IgD-negative memory B cell (primary cell): ENCODE measurements at regions not wholly inside any gene's neighbourhood (a gene's known extent, or its start where the extent isn't known, plus 50 kb on each side); places are given as distances from the start of the nearest gene placed in this dataset.

Experiments used
- H3K27ac Mint-ChIP-seq, 3 donors: one replicate each; pipeline ENCODE4 v1.8.0; 2020 to 2022; ENCODE audit warnings: mild to moderate bottlenecking in 3 of 3, mixed read lengths in 3 of 3, moderate library complexity in 1 of 3
- H3K27me3 Mint-ChIP-seq: one replicate; pipeline ENCODE4 v1.8.0; 2021; ENCODE audit warnings: mixed read lengths
- H3K36me3 Mint-ChIP-seq: one replicate; pipeline ENCODE4 v1.8.0; 2020; ENCODE audit warnings: mild to moderate bottlenecking, mixed read lengths
- H3K4me1 Mint-ChIP-seq, 3 donors: one replicate each; pipeline ENCODE4 v1.8.0; 2020 to 2022; ENCODE audit warnings: mixed read lengths in 3 of 3, mild to moderate bottlenecking in 1 of 3
- H3K4me3 Mint-ChIP-seq, 4 donors: one replicate each; pipeline ENCODE4 v1.8.0; 2020 to 2022; ENCODE audit warnings: mild to moderate bottlenecking in 4 of 4, mixed read lengths in 4 of 4, moderate library complexity in 3 of 4
- H3K9me3 Mint-ChIP-seq, 3 donors: one replicate each; pipeline ENCODE4 v1.8.0; 2020 to 2021; ENCODE audit warnings: mixed read lengths in 3 of 3, mild to moderate bottlenecking in 1 of 3

- peaks cover 1% of the 10 kb centered on the region for H3K36me3 Mint-ChIP-seq
- no peak overlapping the region for H3K4me3 Mint-ChIP-seq
- no peak overlapping the region for H3K27ac Mint-ChIP-seq
- no peaks in the 10 kb centered on the region for H3K4me1 Mint-ChIP-seq
- H3K27me3 Mint-ChIP-seq, result no peaks in the 10 kb centered on the region
- H3K9me3 Mint-ChIP-seq, result peaks cover 0 to 27% (median 0%) of the 10 kb centered on the region in 3 donors
Measured at GRCh38 chr11:108994887-108995286, 330.0 kb downstream of the DDX10 start.

DNA sequence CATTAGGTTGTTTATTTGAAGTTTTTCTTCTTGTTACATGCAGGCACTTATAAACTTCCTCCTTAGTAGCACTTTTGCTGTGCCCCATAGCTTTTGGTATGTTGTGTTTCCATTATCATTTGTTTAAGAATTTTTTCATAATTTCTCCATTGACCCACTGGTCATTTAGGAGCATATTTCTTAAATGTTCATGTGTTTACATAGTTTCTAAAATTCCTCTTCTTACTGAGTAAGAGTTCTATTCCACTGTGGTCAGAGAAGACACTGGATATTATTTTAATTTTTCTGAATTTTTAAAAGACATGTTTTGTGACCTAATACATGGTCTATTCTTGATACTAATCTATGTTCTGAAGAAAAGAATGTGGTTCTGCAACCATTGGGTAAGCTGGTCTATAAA lies 333.0 kb downstream of the DDX10 start:
- Mint-ChIP-seq H3K27ac (no peak overlapping the region), H3K9me3 (peaks cover 0 to 23% (median 0%) of the 10 kb centered on the region in 3 donors), H3K4me3 (no peak overlapping the region), H3K36me3 (peaks cover 1% of the 10 kb centered on the region), H3K27me3 (no peaks in the 10 kb centered on the region), H3K4me1 (no peaks in the 10 kb centered on the region)

DNA sequence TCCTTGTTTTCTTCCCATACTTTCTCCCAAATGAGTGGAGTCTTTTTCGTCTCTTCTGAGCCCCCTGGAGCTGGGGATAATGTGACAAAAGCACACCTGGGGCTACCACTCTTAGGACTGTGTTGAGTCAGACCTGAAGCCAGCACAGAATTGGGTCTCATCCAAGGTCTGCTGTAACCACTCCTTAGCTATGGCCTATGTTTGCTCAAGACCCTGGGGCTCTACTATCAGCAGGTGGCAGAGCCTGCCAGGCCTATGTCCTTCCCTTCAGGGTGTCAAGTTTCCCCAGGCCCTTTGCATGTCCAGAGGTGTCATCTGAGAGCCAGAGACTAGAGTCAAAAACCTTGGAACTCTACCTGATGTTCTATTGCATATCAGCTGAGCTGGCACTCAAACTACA lies 335.7 kb downstream of the DDX10 start:
- Mint-ChIP-seq H3K27me3 (peaks cover 3% of the 10 kb centered on the region), H3K27ac (no peak overlapping the region), H3K4me3 (no peak overlapping the region), H3K9me3 (peaks cover 0 to 23% (median 3%) of the 10 kb centered on the region in 3 donors), H3K4me1 (no peaks in the 10 kb centered on the region), H3K36me3 (peaks cover 1% of the 10 kb centered on the region)

DNA sequence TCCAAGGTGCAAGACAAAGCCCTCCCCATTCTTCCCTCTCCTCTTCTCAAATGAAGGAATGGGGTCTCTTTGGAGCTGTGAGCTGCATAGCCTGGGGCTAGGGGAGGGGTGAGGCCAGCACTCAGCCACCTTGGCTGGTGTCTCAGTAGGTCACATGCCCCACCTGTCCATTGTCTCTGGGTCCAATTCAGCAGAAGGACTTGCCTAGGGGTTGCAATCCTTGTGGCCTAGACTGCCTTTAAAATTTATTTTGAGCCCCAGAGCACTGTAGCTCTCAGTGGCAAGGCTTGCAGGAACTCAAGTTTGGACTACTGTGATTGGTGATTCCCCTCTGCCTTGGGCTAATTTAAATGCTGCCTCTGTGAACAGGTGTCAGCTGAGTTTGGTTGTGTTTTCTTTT lies 336.7 kb downstream of the DDX10 start:
- Mint-ChIP-seq H3K27me3 (peaks cover 5% of the 10 kb centered on the region), H3K4me1 (no peaks in the 10 kb centered on the region), H3K4me3 (no peak overlapping the region), H3K36me3 (peaks cover 1% of the 10 kb centered on the region), H3K27ac (no peak overlapping the region), H3K9me3 (peaks cover 0 to 22% (median 5%) of the 10 kb centered on the region in 3 donors)

- H3K36me3 Mint-ChIP-seq, result no peaks in the 10 kb centered on the region
- no peaks in the 10 kb centered on the region for H3K4me1 Mint-ChIP-seq
- no peak overlapping the region for H3K27ac Mint-ChIP-seq
- peaks cover 4% of the 10 kb centered on the region for H3K27me3 Mint-ChIP-seq
- no peak overlapping the region for H3K4me3 Mint-ChIP-seq
- H3K9me3 Mint-ChIP-seq, result no peaks in the 10 kb centered on the region
Measured at GRCh38 chr11:109012991-109013390, 348.1 kb downstream of the DDX10 start.

GRCh38 chr11:109015283-109015682 lies 350.4 kb downstream of the DDX10 start:
- Mint-ChIP-seq H3K4me3 (no peak overlapping the region), H3K36me3 (no peaks in the 10 kb centered on the region), H3K27me3 (no peaks in the 10 kb centered on the region), H3K9me3 (no peaks in the 10 kb centered on the region), H3K4me1 (no peaks in the 10 kb centered on the region), H3K27ac (no peak overlapping the region)

- Mint-ChIP-seq H3K27me3 (no peaks in the 10 kb centered on the region), H3K27ac (no peak overlapping the region), H3K9me3 (peaks cover 0 to 3% (median 0%) of the 10 kb centered on the region in 3 donors), H3K4me1 (no peaks in the 10 kb centered on the region), H3K4me3 (no peak overlapping the region), H3K36me3 (no peaks in the 10 kb centered on the region)
Measured at GRCh38 chr11:109016724-109017123, 351.9 kb downstream of the DDX10 start.

- H3K36me3 Mint-ChIP-seq, result no peaks in the 10 kb centered on the region
- H3K9me3 Mint-ChIP-seq, result peaks cover 0 to 3% (median 0%) of the 10 kb centered on the region in 3 donors
- no peak overlapping the region for H3K4me3 Mint-ChIP-seq
- no peaks in the 10 kb centered on the region for H3K4me1 Mint-ChIP-seq
- no peak overlapping the region for H3K27ac Mint-ChIP-seq
- no peaks in the 10 kb centered on the region for H3K27me3 Mint-ChIP-seq
Measured at GRCh38 chr11:109017489-109017888, 352.6 kb downstream of the DDX10 start.

- peaks cover 0 to 5% (median 0%) of the 10 kb centered on the region in 3 donors for H3K9me3 Mint-ChIP-seq
- H3K4me3 Mint-ChIP-seq, result no peak overlapping the region
- H3K27ac Mint-ChIP-seq, result no peak overlapping the region
- H3K4me1 Mint-ChIP-seq, result no peaks in the 10 kb centered on the region
- H3K27me3 Mint-ChIP-seq, result no peaks in the 10 kb centered on the region
- H3K36me3 Mint-ChIP-seq, result no peaks in the 10 kb centered on the region
Measured at GRCh38 chr11:109018639-109019038, 353.8 kb downstream of the DDX10 start.

GRCh38 chr11:109019342-109019936 lies 354.6 kb downstream of the DDX10 start:
- no peaks in the 10 kb centered on the region for H3K4me1 Mint-ChIP-seq
- H3K27ac Mint-ChIP-seq, result no peak overlapping the region
- no peaks in the 10 kb centered on the region for H3K36me3 Mint-ChIP-seq
- H3K27me3 Mint-ChIP-seq, result peaks cover 1% of the 10 kb centered on the region
- H3K4me3 Mint-ChIP-seq, result no peak overlapping the region
- peaks cover 0 to 8% (median 0%) of the 10 kb centered on the region in 3 donors for H3K9me3 Mint-ChIP-seq

DNA sequence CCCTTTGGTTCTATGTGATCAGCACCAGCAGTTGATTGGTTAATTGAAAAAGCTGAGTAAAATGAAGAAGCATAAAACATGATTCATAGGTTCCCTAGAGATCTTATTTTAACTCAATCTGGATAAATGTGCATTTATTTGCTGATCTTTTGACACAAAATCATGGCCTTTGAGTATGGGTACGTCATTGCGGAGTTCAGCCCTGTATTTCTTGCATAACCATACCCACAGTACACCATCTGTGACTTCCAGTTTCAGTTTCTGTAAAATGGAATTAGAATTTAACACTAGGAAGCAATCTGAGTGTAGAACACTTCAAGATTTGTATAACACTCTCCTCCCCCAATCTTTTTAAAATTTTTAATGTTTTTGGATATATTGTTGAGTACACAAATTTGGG lies 358.2 kb downstream of the DDX10 start:
- Mint-ChIP-seq H3K27me3 (peaks cover 4% of the 10 kb centered on the region), H3K9me3 (peaks cover 2 to 18% (median 3%) of the 10 kb centered on the region in 3 donors), H3K4me1 (no peaks in the 10 kb centered on the region), H3K4me3 (no peak overlapping the region), H3K27ac (no peak overlapping the region), H3K36me3 (no peaks in the 10 kb centered on the region)

DNA sequence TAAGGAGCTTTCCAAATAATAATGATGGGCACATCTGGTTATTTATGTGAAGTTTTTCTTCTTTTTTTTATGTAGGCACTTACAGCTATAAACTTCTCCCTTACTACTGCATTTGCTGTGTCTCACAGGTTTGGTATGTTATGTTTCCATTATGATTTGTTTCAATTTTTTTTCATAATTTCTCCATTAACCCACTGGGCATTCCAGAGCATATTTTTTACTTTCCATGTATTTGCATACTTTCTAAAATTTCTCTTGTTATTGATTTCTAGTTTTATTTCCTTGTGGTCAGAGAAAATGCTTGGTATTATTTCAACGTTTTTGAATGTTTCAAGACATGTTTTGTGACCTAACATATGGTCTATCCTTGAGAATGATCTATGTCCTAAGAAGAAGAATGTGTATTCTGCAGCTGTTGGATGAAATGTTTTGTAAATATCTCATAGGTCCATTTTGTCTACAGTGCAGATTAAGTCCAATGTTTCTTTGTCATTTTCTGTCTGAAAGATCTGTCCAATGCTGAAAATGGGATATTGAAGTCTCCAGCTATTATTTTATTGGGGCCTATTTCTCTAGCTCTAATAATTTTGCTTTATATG lies 362.1 kb downstream of the DDX10 start:
- H3K4me3 Mint-ChIP-seq, result no peak overlapping the region
- H3K27ac Mint-ChIP-seq, result no peak overlapping the region
- H3K36me3 Mint-ChIP-seq, result no peaks in the 10 kb centered on the region
- H3K9me3 Mint-ChIP-seq, result peaks cover 7 to 18% (median 7%) of the 10 kb centered on the region in 3 donors
- H3K4me1 Mint-ChIP-seq, result no peaks in the 10 kb centered on the region
- peaks cover 4% of the 10 kb centered on the region for H3K27me3 Mint-ChIP-seq

- peaks cover 7 to 18% (median 7%) of the 10 kb centered on the region in 3 donors for H3K9me3 Mint-ChIP-seq
- no peaks in the 10 kb centered on the region for H3K4me1 Mint-ChIP-seq
- H3K36me3 Mint-ChIP-seq, result no peaks in the 10 kb centered on the region
- peaks cover 4% of the 10 kb centered on the region for H3K27me3 Mint-ChIP-seq
- H3K4me3 Mint-ChIP-seq, result no peak overlapping the region
- no peak overlapping the region for H3K27ac Mint-ChIP-seq
Measured at GRCh38 chr11:109027851-109028250, 363.0 kb downstream of the DDX10 start.

GRCh38 chr11:109029927-109030326 lies 365.1 kb downstream of the DDX10 start:
- Mint-ChIP-seq H3K9me3 (peaks cover 7 to 8% (median 7%) of the 10 kb centered on the region in 3 donors), H3K27ac (no peak overlapping the region), H3K4me1 (no peaks in the 10 kb centered on the region), H3K4me3 (no peak overlapping the region), H3K27me3 (no peaks in the 10 kb centered on the region), H3K36me3 (no peaks in the 10 kb centered on the region)

DNA sequence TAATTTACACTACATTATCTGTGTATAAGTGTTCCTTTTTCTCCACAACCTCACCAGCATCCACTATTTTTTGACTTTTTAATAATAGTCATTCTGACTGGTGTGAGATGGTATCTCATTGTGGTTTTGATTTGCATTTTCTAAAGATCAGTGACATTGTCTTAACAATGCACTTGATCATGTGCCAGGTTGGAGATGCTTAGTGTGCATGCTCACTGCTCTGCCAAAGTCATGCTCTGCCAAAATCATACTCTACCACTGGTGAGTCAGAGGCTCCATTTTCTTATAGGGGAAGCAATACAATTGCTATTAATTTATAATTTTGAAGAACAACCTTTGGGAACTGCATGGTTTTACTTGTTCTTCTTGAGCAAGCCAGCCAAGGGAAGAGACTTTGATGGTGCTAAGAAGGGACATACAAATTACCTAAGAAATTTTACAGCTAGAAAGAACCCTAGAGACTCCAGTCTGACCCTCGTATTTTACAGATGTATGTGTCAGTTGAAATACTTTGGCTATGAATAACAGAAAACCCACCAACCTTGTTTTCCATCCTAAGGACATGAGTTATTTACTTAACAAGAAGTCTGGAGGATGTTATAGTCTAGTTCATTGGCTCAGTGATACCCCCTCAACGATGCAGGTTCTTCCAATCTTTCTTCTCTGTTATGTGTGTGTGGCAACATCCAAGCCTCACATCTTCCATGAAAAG lies 368.9 kb downstream of the DDX10 start:
- Mint-ChIP-seq H3K36me3 (no peaks in the 10 kb centered on the region), H3K9me3 (peaks cover 3 to 5% (median 4%) of the 10 kb centered on the region in 3 donors), H3K4me3 (no peak overlapping the region), H3K27ac (no peak overlapping the region), H3K27me3 (no peaks in the 10 kb centered on the region), H3K4me1 (no peaks in the 10 kb centered on the region)

DNA sequence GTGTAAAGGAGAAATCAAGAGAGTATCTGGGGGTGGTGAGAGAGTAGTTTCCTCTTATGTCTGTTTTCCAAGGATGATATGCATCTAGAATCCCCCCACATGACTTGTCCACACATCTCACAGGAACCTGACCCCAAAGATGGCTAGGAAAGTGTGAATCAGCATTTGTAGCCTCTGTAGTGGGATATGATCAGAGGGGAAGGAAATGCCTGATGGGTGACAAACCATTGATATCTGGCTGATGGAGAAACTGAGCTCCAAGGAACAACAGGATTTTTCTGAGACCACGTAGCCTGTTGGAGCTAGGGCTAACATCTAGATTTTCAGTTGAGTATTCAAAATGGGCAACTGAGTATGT lies 369.4 kb downstream of the DDX10 start:
- H3K27ac Mint-ChIP-seq, result no peak overlapping the region
- no peaks in the 10 kb centered on the region for H3K36me3 Mint-ChIP-seq
- H3K9me3 Mint-ChIP-seq, result peaks cover 3 to 5% (median 4%) of the 10 kb centered on the region in 3 donors
- no peaks in the 10 kb centered on the region for H3K4me1 Mint-ChIP-seq
- no peaks in the 10 kb centered on the region for H3K27me3 Mint-ChIP-seq
- no peak overlapping the region for H3K4me3 Mint-ChIP-seq
